MM.1S (cell line): ENCODE measurements at regions not wholly inside any gene's neighbourhood (a gene's known extent, or its start where the extent isn't known, plus 50 kb on each side); places are given as distances from the start of the nearest gene placed in this dataset.

Experiments used
- EZH2 ChIP-seq: fragments of 300-600 bp; sonication (generic); optimal IDR thresholded peaks from 2 replicates; pipeline ENCODE3; 2017; ENCODE audit warnings: low read depth, mild to moderate bottlenecking, antibody characterized with exemption, low read length, mixed read lengths
- TF ChIP-seq, protein P1 (sequence below): fragments of 300-600 bp; sonication (generic); IDR thresholded peaks from 2 replicates; pipeline ENCODE4 v1.5.1; 2016; ENCODE audit warnings: antibody characterized with exemption, low read length, mixed read lengths

DNA sequence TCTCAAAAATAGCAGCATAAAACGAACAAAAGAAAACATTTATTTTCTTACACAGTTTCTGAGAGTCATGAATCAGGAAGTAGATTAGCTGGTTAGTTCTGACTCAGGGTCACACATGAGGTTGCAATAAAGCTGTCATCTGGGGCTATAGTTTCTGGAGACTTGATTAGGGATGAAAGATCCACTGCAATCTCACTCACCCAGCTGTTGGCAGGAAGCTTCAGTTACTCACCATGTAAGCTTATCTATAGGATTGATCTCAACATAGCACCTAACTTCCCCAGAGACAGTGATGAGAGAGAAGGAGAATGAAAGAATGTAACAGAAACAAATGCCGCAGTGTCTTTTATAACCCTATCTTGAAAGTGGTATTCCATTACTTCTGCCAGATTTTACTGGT, 435.5 kb downstream of the GABRG1 start:
- TF ChIP-seq EZH2 = no peak
- TF ChIP-seq, protein P1, sequence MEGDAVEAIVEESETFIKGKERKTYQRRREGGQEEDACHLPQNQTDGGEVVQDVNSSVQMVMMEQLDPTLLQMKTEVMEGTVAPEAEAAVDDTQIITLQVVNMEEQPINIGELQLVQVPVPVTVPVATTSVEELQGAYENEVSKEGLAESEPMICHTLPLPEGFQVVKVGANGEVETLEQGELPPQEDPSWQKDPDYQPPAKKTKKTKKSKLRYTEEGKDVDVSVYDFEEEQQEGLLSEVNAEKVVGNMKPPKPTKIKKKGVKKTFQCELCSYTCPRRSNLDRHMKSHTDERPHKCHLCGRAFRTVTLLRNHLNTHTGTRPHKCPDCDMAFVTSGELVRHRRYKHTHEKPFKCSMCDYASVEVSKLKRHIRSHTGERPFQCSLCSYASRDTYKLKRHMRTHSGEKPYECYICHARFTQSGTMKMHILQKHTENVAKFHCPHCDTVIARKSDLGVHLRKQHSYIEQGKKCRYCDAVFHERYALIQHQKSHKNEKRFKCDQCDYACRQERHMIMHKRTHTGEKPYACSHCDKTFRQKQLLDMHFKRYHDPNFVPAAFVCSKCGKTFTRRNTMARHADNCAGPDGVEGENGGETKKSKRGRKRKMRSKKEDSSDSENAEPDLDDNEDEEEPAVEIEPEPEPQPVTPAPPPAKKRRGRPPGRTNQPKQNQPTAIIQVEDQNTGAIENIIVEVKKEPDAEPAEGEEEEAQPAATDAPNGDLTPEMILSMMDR = no peak
